ENCODE measurements at regions not wholly inside any gene's neighbourhood (a gene's known extent, or its start where the extent isn't known, plus 50 kb on each side); places are given as distances from the start of the nearest gene placed in this dataset.
A peak's percentile ranks its signal among the peaks of the same experiment; 100 is the strongest.
"Not testable (repeated sequence)": the region's sequence is repeated elsewhere in the genome, so short reads cannot be mapped to it uniquely, and the experiment has no call there.

GRCh38 chr3:152213203-152213602 lies 55.5 kb upstream of the MBNL1 start:
- Histone ChIP-seq H3K79me2 (ENCODE audit: control insufficient read depth, insufficient read depth, low read length) (no peaks in the 10 kb centered on the region), H3K4me3 (ENCODE audit: control extremely low read depth in 1 of 5, extremely low read depth in 1 of 5, insufficient read depth in 1 of 5, low read depth in 2 of 5, low read length in 4 of 5) (no peak overlapping the region), H3K27ac (ENCODE audit: low read length in 2 of 2) (no peak overlapping the region), H3K9me3 (ENCODE audit: control extremely low read depth in 1 of 3, control insufficient read depth in 2 of 3, insufficient read depth in 1 of 3, low read length in 2 of 3) (peaks cover 5 to 9% (median 7%) of the 10 kb centered on the region in 3 donors), H2AFZ (ENCODE audit: insufficient read depth, low read depth, low read length, poor library complexity, severe bottlenecking) (peak overlapping the region; percentile 1), H3K36me3 (replicated peaks in 1 of 2; ENCODE audit: control extremely low read depth in 1 of 2, control insufficient read depth in 1 of 2, extremely low read depth in 1 of 2, insufficient read depth in 2 of 2, low read length in 1 of 2) (no peaks in the 10 kb centered on the region), H4K20me1 (ENCODE audit: control insufficient read depth, insufficient read depth, low read length, poor library complexity, severe bottlenecking) (no peaks in the 10 kb centered on the region), H3K27me3 (replicated peaks in 1 of 4; ENCODE audit: control extremely low read depth in 1 of 4, control insufficient read depth in 3 of 4, insufficient read depth in 4 of 4, low read length in 3 of 4) (no peaks in the 10 kb centered on the region), H3K4me1 (ENCODE audit: control insufficient read depth in 2 of 2, insufficient read depth in 2 of 2, low read length in 2 of 2) (peaks cover 0 to 3% of the 10 kb centered on the region in 2 donors), H3K4me2 (replicated peaks; ENCODE audit: low read depth, low read length, poor library complexity, severe bottlenecking) (no peak overlapping the region), H3K9ac (ENCODE audit: low read length) (no peak overlapping the region)
- intact Hi-C loops (cut with micrococcal nuclease) = no loop called here
- TF ChIP-seq, protein P1, sequence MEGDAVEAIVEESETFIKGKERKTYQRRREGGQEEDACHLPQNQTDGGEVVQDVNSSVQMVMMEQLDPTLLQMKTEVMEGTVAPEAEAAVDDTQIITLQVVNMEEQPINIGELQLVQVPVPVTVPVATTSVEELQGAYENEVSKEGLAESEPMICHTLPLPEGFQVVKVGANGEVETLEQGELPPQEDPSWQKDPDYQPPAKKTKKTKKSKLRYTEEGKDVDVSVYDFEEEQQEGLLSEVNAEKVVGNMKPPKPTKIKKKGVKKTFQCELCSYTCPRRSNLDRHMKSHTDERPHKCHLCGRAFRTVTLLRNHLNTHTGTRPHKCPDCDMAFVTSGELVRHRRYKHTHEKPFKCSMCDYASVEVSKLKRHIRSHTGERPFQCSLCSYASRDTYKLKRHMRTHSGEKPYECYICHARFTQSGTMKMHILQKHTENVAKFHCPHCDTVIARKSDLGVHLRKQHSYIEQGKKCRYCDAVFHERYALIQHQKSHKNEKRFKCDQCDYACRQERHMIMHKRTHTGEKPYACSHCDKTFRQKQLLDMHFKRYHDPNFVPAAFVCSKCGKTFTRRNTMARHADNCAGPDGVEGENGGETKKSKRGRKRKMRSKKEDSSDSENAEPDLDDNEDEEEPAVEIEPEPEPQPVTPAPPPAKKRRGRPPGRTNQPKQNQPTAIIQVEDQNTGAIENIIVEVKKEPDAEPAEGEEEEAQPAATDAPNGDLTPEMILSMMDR (IDR thresholded peaks at IDR 0.05) = no peak
- no peak for TF ChIP-seq EZH2 (IDR thresholded peaks at IDR 0.05; ENCODE audit: borderline replicate concordance, insufficient read depth, low read depth, low read length, poor library complexity, severe bottlenecking)
- CTCF ChIA-PET = interaction anchor here (0.6 to 1.2 kb wide), 3 partner anchors 10 to 284 kb away, joined by 3 to 6 read pairs (median 3); no protein-coding TSS in a partner anchor
- Mint-ChIP-seq H3K27me3 (no peaks in the 10 kb centered on the region), H3K9me3 (ENCODE audit: insufficient read depth) (peaks cover 3% of the 10 kb centered on the region), H3K4me3 (no peak overlapping the region), H3K27ac (peak overlapping the region; percentile 2), H3K4me1 (peaks cover 9% of the 10 kb centered on the region)
- POLR2A ChIA-PET = no interaction called here
- ATAC-seq (ENCODE audit: low read depth) (no peak), DNase-seq (no peak)

GRCh38 chr3:152213938-152214337 lies 54.8 kb upstream of the MBNL1 start:
- no peaks in the 10 kb centered on the region for H3K79me2 ChIP-seq (ENCODE audit: control insufficient read depth, insufficient read depth, low read length)
- H3K9me3 ChIP-seq (ENCODE audit: control extremely low read depth in 1 of 3, control insufficient read depth in 2 of 3, insufficient read depth in 1 of 3, low read length in 2 of 3) = peaks cover 0 to 7% (median 1%) of the 10 kb centered on the region in 3 donors
- Mint-ChIP-seq H3K27ac (no peak overlapping the region), H3K9me3 (ENCODE audit: insufficient read depth) (peaks cover 2% of the 10 kb centered on the region), H3K4me3 (no peak overlapping the region), H3K4me1 (peaks cover 15% of the 10 kb centered on the region), H3K27me3 (no peaks in the 10 kb centered on the region)
- ATAC-seq (ENCODE audit: low read depth) = no peak
- CTCF ChIA-PET = no interaction called here
- no peak overlapping the region for H3K9ac ChIP-seq (ENCODE audit: low read length)
- no CpG with 5 or more reads among the region's 1 CpG for WGBS (ENCODE audit: insufficient coverage)
- DNase-seq = no peak
- intact Hi-C loops (cut with micrococcal nuclease) = no loop called here
- no peaks in the 10 kb centered on the region for H3K27me3 ChIP-seq (replicated peaks in 1 of 4; ENCODE audit: control extremely low read depth in 1 of 4, control insufficient read depth in 3 of 4, insufficient read depth in 4 of 4, low read length in 3 of 4)
- no peak overlapping the region for H2AFZ ChIP-seq (ENCODE audit: insufficient read depth, low read depth, low read length, poor library complexity, severe bottlenecking)
- no peak overlapping the region for H3K27ac ChIP-seq (ENCODE audit: low read length in 2 of 2)
- H3K36me3 ChIP-seq (replicated peaks in 1 of 2; ENCODE audit: control extremely low read depth in 1 of 2, control insufficient read depth in 1 of 2, extremely low read depth in 1 of 2, insufficient read depth in 2 of 2, low read length in 1 of 2) = no peaks in the 10 kb centered on the region
- POLR2A ChIA-PET = no interaction called here
- H3K4me1 ChIP-seq (ENCODE audit: control insufficient read depth in 2 of 2, insufficient read depth in 2 of 2, low read length in 2 of 2) = peaks cover 3 to 9% of the 10 kb centered on the region in 2 donors
- no peak overlapping the region for H3K4me3 ChIP-seq (ENCODE audit: control extremely low read depth in 1 of 5, extremely low read depth in 1 of 5, insufficient read depth in 1 of 5, low read depth in 2 of 5, low read length in 4 of 5)
- no peak overlapping the region for H3K4me2 ChIP-seq (replicated peaks; ENCODE audit: low read depth, low read length, poor library complexity, severe bottlenecking)
- no peak for TF ChIP-seq EZH2 (IDR thresholded peaks at IDR 0.05; ENCODE audit: borderline replicate concordance, insufficient read depth, low read depth, low read length, poor library complexity, severe bottlenecking)
- TF ChIP-seq, protein P1 (IDR thresholded peaks at IDR 0.05) = no peak
- H4K20me1 ChIP-seq (ENCODE audit: control insufficient read depth, insufficient read depth, low read length, poor library complexity, severe bottlenecking) = no peaks in the 10 kb centered on the region

GRCh38 chr3:152216960-152217865 lies 51.5 kb upstream of the MBNL1 start:
- H3K27ac Mint-ChIP-seq; H2AFZ ChIP-seq (ENCODE audit: insufficient read depth, low read depth, low read length, poor library complexity, severe bottlenecking); H3K27me3 Mint-ChIP-seq; H3K9ac ChIP-seq (ENCODE audit: low read length); H3K9me3 Mint-ChIP-seq (ENCODE audit: insufficient read depth); H3K27ac ChIP-seq (ENCODE audit: low read length in 2 of 2); H3K4me3 ChIP-seq (ENCODE audit: control extremely low read depth in 1 of 5, extremely low read depth in 1 of 5, insufficient read depth in 1 of 5, low read depth in 2 of 5, low read length in 4 of 5); H3K27me3 ChIP-seq (replicated peaks in 1 of 4; ENCODE audit: control extremely low read depth in 1 of 4, control insufficient read depth in 3 of 4, insufficient read depth in 4 of 4, low read length in 3 of 4); DNase-seq; H3K36me3 ChIP-seq (replicated peaks in 1 of 2; ENCODE audit: control extremely low read depth in 1 of 2, control insufficient read depth in 1 of 2, extremely low read depth in 1 of 2, insufficient read depth in 2 of 2, low read length in 1 of 2); ATAC-seq (ENCODE audit: low read depth); H4K20me1 ChIP-seq (ENCODE audit: control insufficient read depth, insufficient read depth, low read length, poor library complexity, severe bottlenecking); intact Hi-C loops (cut with micrococcal nuclease); H3K4me2 ChIP-seq (replicated peaks; ENCODE audit: low read depth, low read length, poor library complexity, severe bottlenecking); H3K9me3 ChIP-seq (ENCODE audit: control extremely low read depth in 1 of 3, control insufficient read depth in 2 of 3, insufficient read depth in 1 of 3, low read length in 2 of 3); H3K79me2 ChIP-seq (ENCODE audit: control insufficient read depth, insufficient read depth, low read length): not testable (repeated sequence)
- POLR2A ChIA-PET = interaction anchor here (0.7 to 1.4 kb wide), 3 partner anchors 12 to 19 kb away, joined by 3 to 5 read pairs (median 3); no protein-coding TSS in a partner anchor
- peaks cover 40% of the 10 kb centered on the region for H3K4me1 Mint-ChIP-seq
- WGBS (ENCODE audit: insufficient coverage) = 98% methylated on average over 32 of the region's 34 CpGs
- CTCF ChIA-PET = interaction anchor here (0.8 to 3.7 kb wide), 5 partner anchors 13 to 51 kb away, joined by 3 to 14 read pairs (median 6); partner anchors contain the start of gene MBNL1
- peaks cover 10 to 29% of the 10 kb centered on the region in 2 donors for H3K4me1 ChIP-seq (ENCODE audit: control insufficient read depth in 2 of 2, insufficient read depth in 2 of 2, low read length in 2 of 2)
- peak overlapping the region; percentile 85 for H3K4me3 Mint-ChIP-seq

Data from B cell (primary cell).